ENCODE measurements at regions not wholly inside any gene's neighbourhood (a gene's known extent, or its start where the extent isn't known, plus 50 kb on each side); places are given as distances from the start of the nearest gene placed in this dataset.

GRCh38 chr1:221286399-221286798 is 407.2 kb downstream of the HLX start:
- Histone ChIP-seq H3K27me3 (ENCODE audit: insufficient read depth, low read depth, severe bottlenecking) (no peaks in the 10 kb centered on the region), H3K9me3 (ENCODE audit: severe bottlenecking) (no peaks in the 10 kb centered on the region), H3K36me3 (no peaks in the 10 kb centered on the region), H3K27ac (no peak overlapping the region), H3K4me3 (ENCODE audit: low read depth, low read length) (no peak overlapping the region)
- no peak for DNase-seq
- TF ChIP-seq CTCF (IDR thresholded peaks at IDR 0.05; ENCODE audit: low read depth, low read length) = no peak

DNA sequence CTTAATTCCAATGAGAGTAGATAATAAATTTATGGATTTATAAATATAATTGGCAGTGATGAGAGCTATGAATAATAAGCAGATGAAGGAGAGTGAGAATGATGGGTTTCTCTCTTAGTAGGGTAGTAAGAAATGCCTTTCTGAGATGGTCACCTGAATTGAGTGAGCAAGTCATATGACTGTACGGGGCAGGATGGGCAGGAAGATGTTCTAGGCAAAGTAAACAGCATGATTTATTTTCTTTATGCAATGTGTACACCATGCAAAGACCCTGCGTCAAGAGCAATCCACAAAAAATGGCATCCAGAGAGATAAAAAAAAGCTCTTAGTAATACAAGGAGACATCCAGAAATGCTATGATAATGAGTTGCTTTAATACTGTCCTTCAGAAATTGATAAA is 409.9 kb downstream of the HLX start:
- no peaks in the 10 kb centered on the region for H3K36me3 ChIP-seq
- no peak overlapping the region for H3K4me3 ChIP-seq (ENCODE audit: low read depth, low read length)
- TF ChIP-seq CTCF (IDR thresholded peaks at IDR 0.05; ENCODE audit: low read depth, low read length) = no peak
- DNase-seq = no peak
- H3K27me3 ChIP-seq (ENCODE audit: insufficient read depth, low read depth, severe bottlenecking) = no peaks in the 10 kb centered on the region
- H3K9me3 ChIP-seq (ENCODE audit: severe bottlenecking) = no peaks in the 10 kb centered on the region
- H3K27ac ChIP-seq = no peak overlapping the region

DNA sequence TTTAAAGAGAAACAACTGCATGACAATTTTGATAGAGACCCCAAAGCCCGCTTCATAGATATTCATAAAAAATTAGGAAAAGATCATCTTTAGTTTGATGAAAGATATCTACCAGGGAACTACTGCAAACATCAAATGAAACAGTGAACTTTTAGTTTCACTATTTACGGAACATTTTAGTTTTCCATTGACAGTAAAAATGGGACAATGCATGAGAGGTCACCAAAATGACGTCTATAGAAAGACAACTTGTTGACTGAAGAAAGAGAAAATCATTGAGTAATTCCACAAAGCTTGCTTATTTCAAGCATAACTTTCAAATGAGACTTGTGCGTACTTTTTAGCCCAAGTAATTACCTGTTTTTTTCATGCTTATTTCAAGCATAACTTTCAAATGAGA is 411.4 kb downstream of the HLX start:
- no peak for TF ChIP-seq CTCF (IDR thresholded peaks at IDR 0.05; ENCODE audit: low read depth, low read length)
- H3K36me3 ChIP-seq = no peaks in the 10 kb centered on the region
- no peaks in the 10 kb centered on the region for H3K27me3 ChIP-seq (ENCODE audit: insufficient read depth, low read depth, severe bottlenecking)
- DNase-seq = no peak
- no peak overlapping the region for H3K4me3 ChIP-seq (ENCODE audit: low read depth, low read length)
- H3K9me3 ChIP-seq (ENCODE audit: severe bottlenecking) = no peaks in the 10 kb centered on the region
- no peak overlapping the region for H3K27ac ChIP-seq

- Histone ChIP-seq H3K36me3 (no peaks in the 10 kb centered on the region), H3K4me3 (ENCODE audit: low read depth, low read length) (no peak overlapping the region), H3K9me3 (ENCODE audit: severe bottlenecking) (no peaks in the 10 kb centered on the region), H3K27me3 (ENCODE audit: insufficient read depth, low read depth, severe bottlenecking) (no peaks in the 10 kb centered on the region), H3K27ac (no peak overlapping the region)
- no peak for TF ChIP-seq CTCF (IDR thresholded peaks at IDR 0.05; ENCODE audit: low read depth, low read length)
- DNase-seq = no peak
Measured at GRCh38 chr1:221291113-221291512, 411.9 kb downstream of the HLX start.

- no peak for DNase-seq
- H3K9me3 ChIP-seq (ENCODE audit: severe bottlenecking) = no peaks in the 10 kb centered on the region
- no peak overlapping the region for H3K4me3 ChIP-seq (ENCODE audit: low read depth, low read length)
- H3K36me3 ChIP-seq = no peaks in the 10 kb centered on the region
- H3K27ac ChIP-seq = no peak overlapping the region
- no peak for TF ChIP-seq CTCF (IDR thresholded peaks at IDR 0.05; ENCODE audit: low read depth, low read length)
- H3K27me3 ChIP-seq (ENCODE audit: insufficient read depth, low read depth, severe bottlenecking) = no peaks in the 10 kb centered on the region
Measured at GRCh38 chr1:221292652-221293051, 413.4 kb downstream of the HLX start.

- TF ChIP-seq CTCF (IDR thresholded peaks at IDR 0.05; ENCODE audit: low read depth, low read length) = no peak
- Histone ChIP-seq H3K27me3 (ENCODE audit: insufficient read depth, low read depth, severe bottlenecking) (no peaks in the 10 kb centered on the region), H3K4me3 (ENCODE audit: low read depth, low read length) (no peak overlapping the region), H3K9me3 (ENCODE audit: severe bottlenecking) (no peaks in the 10 kb centered on the region), H3K27ac (no peak overlapping the region), H3K36me3 (no peaks in the 10 kb centered on the region)
- no peak for DNase-seq
Measured at GRCh38 chr1:221294242-221294641, 415.0 kb downstream of the HLX start.
